Kidney (tissue), 13 donors: ENCODE measurements at regions not wholly inside any gene's neighbourhood (a gene's known extent, or its start where the extent isn't known, plus 50 kb on each side); places are given as distances from the start of the nearest gene placed in this dataset.
"Not testable (repeated sequence)": the region's sequence is repeated elsewhere in the genome, so short reads cannot be mapped to it uniquely, and the experiment has no call there.

ENCODE experiments used
- DNase-seq, 5 donors: peaks; one replicate each; pipeline ENCODE4 v3.0.0-alpha.2; 2013 to 2020
- FAIRE-seq: peaks from 2 replicates; lab custom pipeline; 2012; peaks lifted over from hg19 to GRCh38; lab: Jason Lieb, UNC
- H3K27ac ChIP-seq, 2 donors: one replicate each; pipeline ENCODE4 v1.7.0; 2013; ENCODE audit warnings: low read depth in 2 of 2, low read length in 2 of 2, inconsistent platforms in 1 of 2
- H3K27me3 ChIP-seq: one replicate; pipeline ENCODE4 v1.7.1; 2013; ENCODE audit warnings: low read length, inconsistent platforms; ENCODE audit not compliant: control insufficient read depth, insufficient read depth
- H3K36me3 ChIP-seq, 3 donors: one replicate each; pipeline versions ENCODE4 v1.7.0 to v1.7.1; 2013; ENCODE audit warnings: low read length in 3 of 3, control low read depth in 1 of 3, inconsistent platforms in 1 of 3; ENCODE audit not compliant: insufficient read depth in 3 of 3, control insufficient read depth in 2 of 3
- H3K4me1 ChIP-seq, 3 donors: one replicate each; pipeline versions ENCODE4 v1.7.0 to v1.7.1; 2013; ENCODE audit warnings: low read length in 3 of 3, inconsistent platforms in 1 of 3, low read depth in 1 of 3; ENCODE audit not compliant: control insufficient read depth in 2 of 3, insufficient read depth in 2 of 3
- H3K4me3 ChIP-seq, 3 donors: one replicate each; pipeline versions ENCODE4 v1.7.0 to v1.8.1; 2013; ENCODE audit warnings: low read length in 3 of 3, control low read depth in 1 of 3, inconsistent platforms in 1 of 3
- H3K9ac ChIP-seq, 3 donors: one replicate each; pipeline versions ENCODE4 v1.7.0 to v1.7.1; 2013; ENCODE audit warnings: low read length in 3 of 3, control low read depth in 1 of 3, inconsistent platforms in 1 of 3
- H3K9me3 ChIP-seq, 3 donors: one replicate each; pipeline versions ENCODE4 v1.7.0 to v1.7.1; 2013; ENCODE audit warnings: low read length in 3 of 3, control low read depth in 1 of 3, inconsistent platforms in 1 of 3; ENCODE audit not compliant: control insufficient read depth in 2 of 3, insufficient read depth in 1 of 3
- CTCF ChIP-seq: IDR thresholded peaks from 3 replicates; pipeline ENCODE4 v1.5.1; 2012; ENCODE audit warnings: mild to moderate bottlenecking, moderate library complexity, borderline replicate concordance; ENCODE audit not compliant: insufficient read depth; ENCODE audit errors: extremely low read depth
- intact Hi-C: fragments of 100-400 bp; cut with DNase I; formaldehyde crosslinking; loops from one replicate; pipeline ENCODE4 v1.11.1; 2022
- donor health status: control.
- donor health status: control.
- donor health status: control.
- donor health status: control.
- donor health status: control.
- donor health status: DM: yes; HTN: yes; CAD: no.
- donor health status: Normal renal cell carcinoma (clear cell type).

- no peak for FAIRE-seq
- no peak for DNase-seq
These were observed 579.7 kb upstream of the ARID1B start for GRCh38 chr6:156197513-156197912.

GRCh38 chr6:156194981-156195380 lies 582.2 kb upstream of the ARID1B start:
- no peaks in the 10 kb centered on the region for H3K9me3 ChIP-seq
- H3K27ac ChIP-seq, result no peak overlapping the region
- H3K27me3 ChIP-seq, result no peaks in the 10 kb centered on the region
- H3K4me3 ChIP-seq, result no peak overlapping the region
- no peak for FAIRE-seq
- DNase-seq, result no peak
- intact Hi-C loops, result no loop called here
- no peak overlapping the region for H3K9ac ChIP-seq
- no peak for TF ChIP-seq CTCF
- H3K36me3 ChIP-seq, result no peaks in the 10 kb centered on the region
- H3K4me1 ChIP-seq, result no peaks in the 10 kb centered on the region

More at GRCh38 chr6:156197513-156197912, 579.7 kb upstream of the ARID1B start:
- intact Hi-C loops, result no loop called here
- no peaks in the 10 kb centered on the region for H3K36me3 ChIP-seq
- no peak overlapping the region for H3K27ac ChIP-seq
- no peak overlapping the region for H3K9ac ChIP-seq
- H3K4me3 ChIP-seq, result no peak overlapping the region
- no peaks in the 10 kb centered on the region for H3K4me1 ChIP-seq
- no peaks in the 10 kb centered on the region for H3K9me3 ChIP-seq
- H3K27me3 ChIP-seq, result no peaks in the 10 kb centered on the region
- TF ChIP-seq CTCF, result no peak

- Histone ChIP-seq H3K27me3 (no peaks in the 10 kb centered on the region), H3K9me3 (no peaks in the 10 kb centered on the region), H3K4me1 (no peaks in the 10 kb centered on the region), H3K4me3 (no peak overlapping the region), H3K36me3 (no peaks in the 10 kb centered on the region), H3K9ac (no peak overlapping the region), H3K27ac (no peak overlapping the region)
- FAIRE-seq (no peak), DNase-seq (no peak)
- intact Hi-C loops, result no loop called here
- TF ChIP-seq CTCF, result no peak
These were observed 583.8 kb upstream of the ARID1B start for GRCh38 chr6:156193381-156193780.

GRCh38 chr6:156191895-156192294 lies 585.3 kb upstream of the ARID1B start:
- H3K9ac ChIP-seq, result no peak overlapping the region
- no peaks in the 10 kb centered on the region for H3K4me1 ChIP-seq
- DNase-seq (no peak), FAIRE-seq (no peak)
- no peak overlapping the region for H3K4me3 ChIP-seq
- H3K9me3 ChIP-seq, result no peaks in the 10 kb centered on the region
- H3K36me3 ChIP-seq, result no peaks in the 10 kb centered on the region
- TF ChIP-seq CTCF, result no peak
- H3K27ac ChIP-seq, result no peak overlapping the region
- H3K27me3 ChIP-seq, result no peaks in the 10 kb centered on the region
- intact Hi-C loops, result no loop called here

DNA sequence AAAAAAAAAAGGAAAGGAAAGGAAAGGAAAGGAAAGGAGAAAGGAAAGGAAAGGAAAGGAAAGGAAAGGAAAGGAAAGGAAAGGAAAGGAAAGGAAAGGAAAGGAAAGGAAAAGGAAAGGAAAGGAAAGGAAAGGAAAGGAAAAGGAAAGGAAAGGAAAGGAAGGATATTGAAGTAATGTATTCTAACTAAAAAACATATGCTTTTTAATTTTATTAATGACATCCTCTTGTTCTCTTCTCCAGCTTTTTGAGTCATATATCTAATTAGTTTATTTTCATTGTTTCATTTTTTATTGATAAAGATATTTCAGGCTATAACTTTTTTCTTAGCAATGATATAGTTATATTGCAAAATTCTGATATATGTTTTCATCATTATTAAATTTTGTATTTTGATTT lies 585.8 kb upstream of the ARID1B start:
- H3K27me3 ChIP-seq, H3K4me3 ChIP-seq, H3K9me3 ChIP-seq, H3K27ac ChIP-seq, H3K36me3 ChIP-seq, intact Hi-C loops, H3K9ac ChIP-seq, DNase-seq, H3K4me1 ChIP-seq: not testable (repeated sequence)
- peak; percentile 53 for FAIRE-seq
